ENCODE measurements at regions not wholly inside any gene's neighbourhood (a gene's known extent, or its start where the extent isn't known, plus 50 kb on each side); places are given as distances from the start of the nearest gene placed in this dataset.

DNA sequence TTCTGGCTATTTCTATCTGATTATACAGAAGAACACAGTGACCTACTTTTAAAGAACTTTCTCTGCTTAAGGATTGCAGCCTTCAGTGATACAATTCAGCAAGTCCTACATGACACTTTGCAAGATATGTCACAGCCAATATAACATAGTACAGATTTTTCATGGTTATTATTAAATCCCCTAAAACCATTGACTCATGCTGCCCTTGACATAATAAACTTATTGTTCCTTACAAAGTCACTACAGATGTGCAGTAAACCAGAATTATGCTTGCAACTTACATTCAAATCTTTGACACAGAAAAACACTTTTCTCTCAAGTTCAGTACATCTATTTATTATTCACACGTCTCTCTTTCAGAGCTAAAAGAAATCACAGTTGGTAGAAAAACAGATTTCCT, 1136.3 kb upstream of the ACO1 start:
- no peaks in the 10 kb centered on the region for H3K4me1 Mint-ChIP-seq
- peaks cover 0 to 4% (median 0%) of the 10 kb centered on the region in 7 donors for H3K9me3 Mint-ChIP-seq
- ATAC-seq (ENCODE audit: low read depth in 2 of 2) (no peak), DNase-seq (no peak)
- H3K27me3 Mint-ChIP-seq: peaks cover 0 to 5% (median 0%) of the 10 kb centered on the region in 3 donors
- no peaks in the 10 kb centered on the region for H3K36me3 Mint-ChIP-seq
- no peak overlapping the region for H3K27ac Mint-ChIP-seq
- no peak overlapping the region for H3K4me3 Mint-ChIP-seq

DNA sequence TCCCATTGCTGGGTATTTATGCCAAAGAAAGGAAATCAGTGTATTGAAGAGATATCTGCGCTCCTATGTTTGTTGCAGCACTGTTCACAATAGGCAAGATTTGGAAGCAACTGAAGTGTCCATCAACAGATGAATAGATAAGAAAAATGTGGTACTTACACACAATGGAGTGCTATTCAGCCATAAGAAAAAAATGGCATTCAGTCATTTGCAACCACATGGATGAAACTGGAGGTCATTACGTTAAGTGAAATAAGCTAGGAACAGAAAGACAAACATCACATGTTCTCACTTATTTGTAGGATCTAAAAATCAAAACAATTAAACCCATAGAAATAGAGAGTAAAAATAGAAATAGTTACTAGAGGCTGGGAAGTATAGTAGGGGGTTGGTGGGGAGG, 1133.1 kb upstream of the ACO1 start:
- no peaks in the 10 kb centered on the region for H3K4me1 Mint-ChIP-seq
- H3K4me3 Mint-ChIP-seq: no peak overlapping the region
- DNase-seq (no peak), ATAC-seq (ENCODE audit: low read depth in 2 of 2) (no peak)
- H3K36me3 Mint-ChIP-seq: no peaks in the 10 kb centered on the region
- peaks cover 0 to 10% (median 0%) of the 10 kb centered on the region in 7 donors for H3K9me3 Mint-ChIP-seq
- peaks cover 0 to 5% (median 0%) of the 10 kb centered on the region in 3 donors for H3K27me3 Mint-ChIP-seq
- H3K27ac Mint-ChIP-seq: peak overlapping the region in 1 of 6 donors; percentile 71

DNA sequence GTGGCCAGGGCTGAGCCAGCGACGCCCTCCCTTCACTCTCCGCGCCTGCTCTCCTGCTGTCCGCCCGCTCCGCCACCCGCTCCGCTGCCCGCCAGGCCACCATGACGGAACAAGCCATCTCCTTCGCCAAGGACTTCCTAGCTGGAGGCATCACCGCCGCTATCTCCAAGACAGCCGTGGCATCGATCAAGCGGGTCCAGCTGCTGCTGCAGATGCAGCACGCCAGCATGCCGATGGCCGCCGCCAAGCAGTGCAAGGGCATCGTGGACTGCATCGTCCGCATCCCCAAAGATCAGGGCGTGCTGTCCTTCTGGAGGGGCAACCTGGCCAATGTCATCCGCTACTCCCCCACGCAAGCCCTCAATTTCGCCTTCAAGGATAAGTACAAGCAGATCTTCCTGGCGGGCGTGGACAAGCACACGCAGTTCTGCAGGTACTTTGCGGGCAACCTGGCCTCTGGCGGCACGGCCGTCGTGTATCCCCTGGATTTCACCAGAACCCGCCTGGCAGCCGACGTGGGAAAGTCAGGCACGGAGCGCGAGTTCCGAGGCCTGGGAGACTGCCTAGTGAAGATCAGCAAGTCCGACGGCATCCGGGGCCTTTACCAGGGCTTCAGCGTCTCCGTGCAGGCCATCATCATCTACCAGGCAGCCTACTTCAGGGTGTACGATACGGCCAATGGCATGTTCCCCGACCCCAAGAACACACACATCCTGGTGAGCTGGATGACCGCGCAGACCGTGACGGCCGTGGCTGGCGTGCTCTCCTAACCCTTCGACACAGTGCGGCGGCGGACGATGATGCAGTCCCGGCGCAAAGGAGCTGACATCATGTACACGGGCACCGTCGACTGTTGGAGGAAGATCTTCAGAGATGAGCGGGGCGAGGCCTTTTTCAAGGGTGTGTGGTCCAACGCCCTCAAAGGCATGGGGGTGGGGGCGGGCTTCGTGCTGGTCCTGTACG, 1130.4 kb upstream of the ACO1 start:
- H3K4me1 Mint-ChIP-seq: no peaks in the 10 kb centered on the region
- peaks cover 0 to 10% (median 0%) of the 10 kb centered on the region in 7 donors for H3K9me3 Mint-ChIP-seq
- ATAC-seq (ENCODE audit: low read depth in 2 of 2) (no peak), DNase-seq (no peak)
- no peaks in the 10 kb centered on the region for H3K36me3 Mint-ChIP-seq
- H3K27ac Mint-ChIP-seq: no peak overlapping the region
- H3K4me3 Mint-ChIP-seq: no peak overlapping the region
- no peaks in the 10 kb centered on the region for H3K27me3 Mint-ChIP-seq

DNA sequence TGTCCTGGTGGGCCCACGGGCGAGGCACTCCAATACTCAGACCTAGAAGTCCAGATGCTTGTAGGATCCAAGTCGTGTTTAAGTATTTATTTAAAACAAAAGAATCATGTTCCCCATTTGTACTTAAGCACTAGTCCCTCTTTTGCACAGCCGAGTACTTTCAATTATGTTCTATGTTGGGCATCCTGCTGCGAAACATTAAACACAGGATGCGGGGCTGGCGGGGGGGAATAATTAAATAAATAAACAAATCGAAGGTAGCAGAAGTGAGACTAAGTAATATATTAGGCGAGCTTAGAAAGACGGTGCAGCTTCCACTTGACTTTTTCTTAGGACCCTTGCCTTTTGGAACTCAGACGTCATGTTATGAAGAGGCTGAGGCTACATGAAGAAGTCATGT, 1129.2 kb upstream of the ACO1 start:
- H3K27me3 Mint-ChIP-seq: no peaks in the 10 kb centered on the region
- H3K4me3 Mint-ChIP-seq: no peak overlapping the region
- H3K36me3 Mint-ChIP-seq: no peaks in the 10 kb centered on the region
- H3K27ac Mint-ChIP-seq: no peak overlapping the region
- no peaks in the 10 kb centered on the region for H3K4me1 Mint-ChIP-seq
- DNase-seq: no peak
- no peak for ATAC-seq (ENCODE audit: low read depth in 2 of 2)
- H3K9me3 Mint-ChIP-seq: peaks cover 0 to 10% (median 0%) of the 10 kb centered on the region in 7 donors

DNA sequence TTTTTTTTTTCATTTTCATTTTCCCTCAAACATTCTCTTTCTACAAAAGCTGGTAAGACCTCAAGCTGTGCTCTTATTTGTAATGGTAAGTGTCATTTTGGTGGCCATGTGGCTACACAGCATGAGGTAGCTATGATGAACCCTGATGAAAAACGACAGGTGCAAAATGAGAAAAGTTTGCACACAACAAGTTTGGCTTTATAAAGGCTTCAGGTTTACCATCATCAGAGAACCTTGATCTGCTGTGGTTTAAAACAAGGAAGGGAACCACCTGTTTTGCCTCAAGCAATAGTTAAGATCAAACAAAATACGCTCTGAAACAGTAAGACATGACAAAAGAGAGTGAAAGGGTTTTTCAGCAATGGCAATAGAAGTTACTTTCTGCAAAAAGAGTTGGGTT, 1124.6 kb upstream of the ACO1 start:
- no peak for DNase-seq
- Mint-ChIP-seq H3K36me3 (no peaks in the 10 kb centered on the region), H3K27me3 (no peaks in the 10 kb centered on the region), H3K9me3 (peaks cover 0 to under 1% (median 0%) of the 10 kb centered on the region in 7 donors), H3K4me1 (no peaks in the 10 kb centered on the region), H3K27ac (no peak overlapping the region), H3K4me3 (no peak overlapping the region)
- ATAC-seq (ENCODE audit: low read depth in 2 of 2): no peak

DNA sequence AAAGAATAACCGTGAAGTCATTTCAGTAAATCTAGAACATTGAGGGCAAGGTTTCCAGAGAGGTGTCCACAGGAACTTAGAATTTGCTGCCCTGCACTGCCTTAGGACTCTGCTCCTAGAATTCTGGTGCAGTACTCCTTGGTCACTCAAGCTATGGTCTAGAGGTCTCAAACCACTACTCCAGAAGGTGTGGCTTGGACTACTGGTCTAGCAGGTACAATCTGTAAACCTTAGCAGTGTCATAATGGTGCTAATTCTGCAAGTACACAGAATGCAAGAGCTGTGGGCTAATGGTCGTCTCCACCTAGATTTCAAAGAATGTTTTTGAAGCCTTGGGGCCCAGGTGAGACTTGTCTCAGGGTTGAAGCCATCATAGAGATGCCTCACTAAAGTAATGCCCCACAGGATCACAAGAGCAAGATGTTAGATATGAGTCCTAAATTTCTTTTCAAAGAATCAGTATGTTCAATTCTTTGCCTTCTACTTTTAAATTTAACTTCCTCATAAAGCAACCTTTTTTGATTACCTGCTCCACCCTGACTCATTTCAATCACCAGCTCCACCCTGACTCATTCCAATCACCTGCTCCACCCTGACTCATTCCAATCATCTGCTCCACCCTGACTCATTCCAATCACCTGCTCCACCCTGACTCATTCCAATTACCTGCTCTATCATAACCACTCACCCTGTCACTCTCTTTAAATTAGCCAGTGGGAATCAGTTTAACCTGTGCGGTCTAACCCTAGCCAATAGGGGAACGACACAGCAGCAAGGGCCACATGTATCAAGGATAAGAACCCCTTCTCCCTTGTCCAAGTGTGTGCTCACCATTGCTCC, 1111.8 kb upstream of the ACO1 start:
- Mint-ChIP-seq H3K9me3 (peaks cover 0 to 5% (median 0%) of the 10 kb centered on the region in 7 donors), H3K27ac (peak overlapping the region in 2 of 6 donors; percentile 5 to 30), H3K4me1 (peaks cover 0 to 5% (median 0%) of the 10 kb centered on the region in 3 donors), H3K36me3 (peaks cover 0 to 7% of the 10 kb centered on the region in 2 donors), H3K27me3 (peaks cover 0 to 8% (median 0%) of the 10 kb centered on the region in 3 donors), H3K4me3 (no peak overlapping the region)
- DNase-seq: no peak
- no peak for ATAC-seq (ENCODE audit: low read depth in 2 of 2)

DNA sequence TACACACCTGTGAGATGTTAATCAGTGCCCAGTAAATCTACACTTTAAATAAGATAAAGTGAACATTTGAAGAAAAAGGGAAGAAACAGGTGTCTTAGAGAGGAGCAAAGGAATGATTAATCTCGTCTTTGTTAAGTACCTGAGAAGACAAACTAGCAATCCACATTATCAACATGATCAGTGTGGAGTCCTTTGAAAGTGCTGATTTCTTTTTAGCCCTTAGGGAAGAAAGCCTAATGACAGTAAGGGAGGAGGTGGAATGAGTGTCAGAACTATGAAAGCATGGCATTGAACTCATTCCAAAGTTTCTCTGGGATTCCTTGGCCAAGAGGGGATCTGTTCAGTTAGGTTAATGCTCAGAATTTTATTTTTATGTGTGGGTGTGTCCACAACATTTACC, 1109.0 kb upstream of the ACO1 start:
- ATAC-seq (ENCODE audit: low read depth in 2 of 2) (no peak), DNase-seq (no peak)
- Mint-ChIP-seq H3K4me3 (no peak overlapping the region), H3K27me3 (peaks cover 0 to 5% (median 0%) of the 10 kb centered on the region in 3 donors), H3K9me3 (peaks cover 0 to 5% (median 0%) of the 10 kb centered on the region in 7 donors), H3K27ac (peak overlapping the region in 2 of 6 donors; percentile 34 to 42), H3K4me1 (peaks cover 0 to 5% (median 0%) of the 10 kb centered on the region in 3 donors), H3K36me3 (peaks cover 0 to 7% of the 10 kb centered on the region in 2 donors)

DNA sequence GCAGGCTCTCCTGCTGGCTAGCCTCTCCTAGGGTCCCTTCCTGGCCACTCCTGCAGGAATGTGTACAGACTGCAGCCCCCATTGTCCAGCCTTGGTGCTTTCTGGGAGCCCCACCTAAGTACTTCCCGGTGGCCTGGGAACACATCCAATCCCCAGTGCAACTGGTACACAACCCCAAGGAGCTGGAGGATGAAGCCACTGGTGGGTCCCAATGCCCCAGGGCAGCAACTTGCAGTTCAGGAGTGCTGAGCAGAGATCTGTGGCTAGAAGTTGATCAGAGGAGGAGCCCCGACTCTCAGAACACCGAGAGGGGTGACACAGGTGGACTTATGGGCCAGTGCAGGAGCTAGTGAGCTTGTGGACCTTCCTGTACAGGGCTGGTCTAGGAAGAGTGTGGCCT, 1093.7 kb upstream of the ACO1 start:
- H3K27ac Mint-ChIP-seq: peak overlapping the region in 2 of 6 donors; percentile 17 to 47
- DNase-seq (no peak), ATAC-seq (ENCODE audit: low read depth in 2 of 2) (no peak)
- H3K9me3 Mint-ChIP-seq: peaks cover 0 to 10% (median 3%) of the 10 kb centered on the region in 7 donors
- no peaks in the 10 kb centered on the region for H3K36me3 Mint-ChIP-seq
- H3K27me3 Mint-ChIP-seq: peaks cover 0 to 11% (median 0%) of the 10 kb centered on the region in 3 donors
- H3K4me1 Mint-ChIP-seq: no peaks in the 10 kb centered on the region
- H3K4me3 Mint-ChIP-seq: no peak overlapping the region

DNA sequence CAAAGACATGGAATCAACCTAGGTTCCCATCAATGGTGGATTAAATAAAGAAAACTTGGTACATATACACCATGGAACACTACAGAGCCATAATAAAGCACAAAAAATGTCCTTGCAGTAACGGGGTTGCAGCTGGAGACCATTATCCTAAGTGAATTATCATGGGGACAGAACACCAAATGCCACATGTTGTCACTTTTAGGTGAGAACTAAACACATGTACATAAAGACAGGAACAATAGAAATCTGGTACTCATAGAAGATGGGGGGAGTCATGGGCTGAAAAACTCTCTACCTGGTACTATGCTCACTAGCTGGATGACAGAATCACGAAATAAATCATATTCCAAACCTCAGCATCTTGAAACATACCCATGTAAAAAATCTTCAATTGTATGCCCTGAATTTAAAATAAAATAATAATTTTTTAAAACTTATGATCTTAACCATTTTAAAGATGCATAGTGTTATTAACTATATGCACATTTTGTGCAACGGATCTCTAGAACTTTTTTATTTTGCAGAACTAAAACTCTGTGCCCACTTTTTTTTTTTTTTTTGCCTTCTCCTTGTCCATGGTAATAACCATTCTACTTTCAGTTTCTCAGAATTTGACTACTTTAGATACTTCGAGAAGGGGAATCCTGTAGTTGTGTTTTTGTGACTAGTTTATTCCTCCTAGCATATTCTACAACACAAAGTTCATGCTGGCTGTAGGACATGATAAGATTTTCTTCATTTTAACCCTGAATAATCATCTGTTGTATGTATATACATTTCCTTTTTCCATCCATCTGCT, 1081.6 kb upstream of the ACO1 start:
- peak overlapping the region in 2 of 8 donors; percentile 26 to 33 for H3K4me3 Mint-ChIP-seq
- H3K27me3 Mint-ChIP-seq: no peaks in the 10 kb centered on the region
- peaks cover 9 to 22% (median 16%) of the 10 kb centered on the region in 3 donors for H3K4me1 Mint-ChIP-seq
- peak overlapping the region in 1 of 6 donors; percentile 38 for H3K27ac Mint-ChIP-seq
- H3K9me3 Mint-ChIP-seq: no peaks in the 10 kb centered on the region
- DNase-seq: no peak
- H3K36me3 Mint-ChIP-seq: no peaks in the 10 kb centered on the region
- ATAC-seq (ENCODE audit: low read depth in 2 of 2): peak; percentile 56 to 78

DNA sequence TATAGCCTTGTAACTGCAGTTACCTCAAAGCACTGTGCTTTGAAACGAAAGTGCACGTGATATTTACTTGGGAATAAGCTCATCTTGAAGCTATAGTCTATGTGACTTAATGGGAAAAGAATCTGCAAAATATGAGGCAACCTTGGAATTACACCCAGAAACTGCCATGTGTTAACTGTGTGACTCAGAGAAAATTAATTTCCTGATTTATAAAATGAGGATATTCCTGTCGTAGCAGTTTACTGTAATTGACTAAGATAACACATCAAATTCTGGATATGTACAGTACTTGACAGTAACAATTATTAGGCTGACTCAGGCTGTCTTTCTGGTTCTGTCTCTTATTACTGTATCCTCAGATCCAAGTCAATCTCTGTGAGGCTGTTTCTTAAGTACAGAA, 1079.9 kb upstream of the ACO1 start:
- DNase-seq (no peak), ATAC-seq (ENCODE audit: low read depth in 2 of 2) (no peak)
- peaks cover 9 to 22% (median 16%) of the 10 kb centered on the region in 3 donors for H3K4me1 Mint-ChIP-seq
- no peaks in the 10 kb centered on the region for H3K36me3 Mint-ChIP-seq
- no peak overlapping the region for H3K4me3 Mint-ChIP-seq
- H3K27ac Mint-ChIP-seq: no peak overlapping the region
- no peaks in the 10 kb centered on the region for H3K27me3 Mint-ChIP-seq
- H3K9me3 Mint-ChIP-seq: no peaks in the 10 kb centered on the region

DNA sequence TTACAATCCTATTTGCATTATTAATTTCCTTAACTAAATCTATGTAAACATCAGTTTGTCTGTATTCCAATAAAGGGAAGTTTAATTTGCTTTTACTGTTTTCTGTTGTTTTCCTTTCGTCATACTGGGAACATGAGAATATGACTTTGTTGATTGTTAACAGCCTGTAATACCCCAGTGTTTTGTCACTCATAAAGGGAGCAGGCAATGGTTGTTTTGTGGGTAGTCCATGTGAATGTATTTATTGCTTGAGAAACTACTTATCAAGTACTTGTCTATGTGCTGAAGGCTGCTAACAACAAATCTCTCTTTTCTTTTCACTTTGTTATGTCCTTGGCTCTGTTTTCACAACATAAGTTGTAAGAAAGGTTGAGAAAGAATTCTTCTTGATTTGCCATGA, 1070.2 kb upstream of the ACO1 start:
- no peak for DNase-seq
- H3K27ac Mint-ChIP-seq: peak overlapping the region in 1 of 6 donors; percentile 49
- no peak overlapping the region for H3K4me3 Mint-ChIP-seq
- no peaks in the 10 kb centered on the region for H3K36me3 Mint-ChIP-seq
- ATAC-seq (ENCODE audit: low read depth in 2 of 2): no peak
- H3K27me3 Mint-ChIP-seq: no peaks in the 10 kb centered on the region
- H3K4me1 Mint-ChIP-seq: peaks cover 0 to 3% (median 0%) of the 10 kb centered on the region in 3 donors
- peaks cover 0 to 3% (median 0%) of the 10 kb centered on the region in 7 donors for H3K9me3 Mint-ChIP-seq

DNA sequence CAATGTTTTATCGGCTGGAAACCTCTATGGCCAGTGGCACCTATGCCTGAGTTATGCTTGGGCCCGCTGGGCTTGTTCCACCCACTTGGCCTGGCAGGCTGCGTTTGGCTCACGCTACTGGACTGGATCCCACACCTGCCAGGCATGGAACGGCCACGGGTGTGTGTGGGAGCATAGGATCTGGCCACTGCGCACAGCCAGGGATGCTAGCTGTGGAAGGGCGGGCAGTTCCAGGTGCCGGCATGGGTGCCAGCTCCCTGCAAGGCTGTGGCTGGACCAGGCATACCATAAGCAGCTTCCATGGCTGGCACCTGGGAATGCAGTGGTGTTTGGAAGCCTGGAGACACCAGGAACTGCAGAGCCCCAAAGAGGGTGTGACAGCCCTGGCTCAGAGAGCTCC, 1063.9 kb upstream of the ACO1 start:
- Mint-ChIP-seq H3K4me1 (peaks cover 9 to 15% (median 12%) of the 10 kb centered on the region in 3 donors), H3K36me3 (no peaks in the 10 kb centered on the region), H3K9me3 (no peaks in the 10 kb centered on the region), H3K4me3 (no peak overlapping the region), H3K27me3 (no peaks in the 10 kb centered on the region), H3K27ac (peak overlapping the region in 1 of 6 donors; percentile 42)
- ATAC-seq (ENCODE audit: low read depth in 2 of 2): no peak
- no peak for DNase-seq

DNA sequence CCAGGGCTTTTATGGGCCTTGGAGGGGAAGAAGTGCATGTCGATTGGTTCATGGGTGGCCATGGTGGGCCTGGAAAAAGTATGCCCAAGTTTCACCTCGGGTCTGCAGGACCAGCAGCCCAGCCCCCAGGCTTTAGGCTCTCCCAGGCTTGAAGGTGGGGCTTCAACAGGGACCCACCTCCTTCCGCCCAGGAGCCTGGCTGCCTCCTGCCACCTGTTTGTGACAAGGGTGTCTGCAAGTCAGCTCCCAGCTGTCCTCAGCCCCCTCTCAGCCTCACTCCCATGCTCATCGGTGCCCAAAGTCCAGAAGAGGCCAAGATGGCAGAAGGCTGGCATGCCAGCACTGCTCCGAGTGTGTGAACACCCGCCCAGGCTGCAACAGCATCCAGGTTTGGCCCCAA, 1063.2 kb upstream of the ACO1 start:
- H3K27ac Mint-ChIP-seq: no peak overlapping the region
- H3K4me1 Mint-ChIP-seq: peaks cover 9 to 16% (median 14%) of the 10 kb centered on the region in 3 donors
- no peaks in the 10 kb centered on the region for H3K9me3 Mint-ChIP-seq
- H3K4me3 Mint-ChIP-seq: no peak overlapping the region
- H3K36me3 Mint-ChIP-seq: no peaks in the 10 kb centered on the region
- no peak for DNase-seq
- no peaks in the 10 kb centered on the region for H3K27me3 Mint-ChIP-seq
- no peak for ATAC-seq (ENCODE audit: low read depth in 2 of 2)

Measured in naive B cell (primary cell).